ENCODE measurements at regions not wholly inside any gene's neighbourhood (a gene's known extent, or its start where the extent isn't known, plus 50 kb on each side); places are given as distances from the start of the nearest gene placed in this dataset.

GRCh38 chr20:57908704-57909630 is 199.2 kb upstream of the PMEPA1 start:
- peak; percentile 50 for DNase-seq

GRCh38 chr20:57908226-57908625 is 198.4 kb upstream of the PMEPA1 start:
- DNase-seq: no peak

GRCh38 chr20:57907131-57908000 is 197.6 kb upstream of the PMEPA1 start:
- DNase-seq: no peak

GRCh38 chr20:57905448-57905847 is 195.6 kb upstream of the PMEPA1 start:
- DNase-seq: no peak

GRCh38 chr20:57904314-57905105 is 194.7 kb upstream of the PMEPA1 start:
- no peak for DNase-seq

- no peak for DNase-seq
Observed at GRCh38 chr20:57902473-57902872, 192.7 kb upstream of the PMEPA1 start.

GRCh38 chr20:57901526-57901925 is 191.7 kb upstream of the PMEPA1 start:
- no peak for DNase-seq

- no peak for DNase-seq
Observed at GRCh38 chr20:57900226-57900905, 190.6 kb upstream of the PMEPA1 start.

GRCh38 chr20:57899554-57899953 is 189.7 kb upstream of the PMEPA1 start:
- no peak for DNase-seq

- DNase-seq: no peak
Observed at GRCh38 chr20:57898332-57898731, 188.5 kb upstream of the PMEPA1 start.

GRCh38 chr20:57897891-57898290 is 188.1 kb upstream of the PMEPA1 start:
- DNase-seq: no peak

- DNase-seq: no peak
Observed at GRCh38 chr20:57897156-57897874, 187.5 kb upstream of the PMEPA1 start.

- DNase-seq: no peak
Observed at GRCh38 chr20:57896563-57896962, 186.7 kb upstream of the PMEPA1 start.

GRCh38 chr20:57896017-57896416 is 186.2 kb upstream of the PMEPA1 start:
- DNase-seq: no peak

- DNase-seq: no peak
Observed at GRCh38 chr20:57895161-57895855, 185.5 kb upstream of the PMEPA1 start.

GRCh38 chr20:57894522-57894921 is 184.7 kb upstream of the PMEPA1 start:
- no peak for DNase-seq

- no peak for DNase-seq
Observed at GRCh38 chr20:57894096-57894495, 184.3 kb upstream of the PMEPA1 start.

GRCh38 chr20:57893366-57893999 is 183.7 kb upstream of the PMEPA1 start:
- DNase-seq: no peak

GRCh38 chr20:57892471-57892870 is 182.7 kb upstream of the PMEPA1 start:
- DNase-seq: no peak

- no peak for DNase-seq
Observed at GRCh38 chr20:57891014-57891413, 181.2 kb upstream of the PMEPA1 start.

All from NCI-H2029 treated with DMSO at 0.1 percent for 48 hours (cell line).